RCC 7860 (cell line): ENCODE measurements at regions not wholly inside any gene's neighbourhood (a gene's known extent, or its start where the extent isn't known, plus 50 kb on each side); places are given as distances from the start of the nearest gene placed in this dataset.

Source experiments
- DNase-seq: peaks from one replicate; pipeline ENCODE4 v3.0.0-alpha.2; 2015; ENCODE audit warnings: low spot score
- FAIRE-seq: peaks from 2 replicates; lab custom pipeline; 2012; peaks lifted over from hg19 to GRCh38; lab: Jason Lieb, UNC

DNA sequence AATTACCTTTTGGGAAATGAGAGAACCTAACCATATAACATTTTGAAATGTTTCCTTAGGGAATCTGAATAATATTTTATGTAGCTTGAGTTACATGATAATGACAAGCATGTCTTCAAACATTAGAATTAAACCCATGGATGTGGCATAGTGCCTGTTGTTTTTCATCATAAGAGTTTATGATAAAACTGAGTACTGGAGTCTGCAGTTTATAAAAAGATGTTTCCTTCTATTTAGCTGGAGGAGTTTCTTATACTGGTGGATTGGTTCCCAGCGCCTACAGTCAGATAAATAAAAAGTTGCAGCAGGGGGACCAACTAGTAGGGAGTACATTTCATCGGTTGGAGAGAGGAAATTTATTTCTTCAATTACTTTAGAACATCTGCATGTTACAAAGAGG, 70.1 kb upstream of the PCDH18 start:
- FAIRE-seq (no peak), DNase-seq (no peak)

DNA sequence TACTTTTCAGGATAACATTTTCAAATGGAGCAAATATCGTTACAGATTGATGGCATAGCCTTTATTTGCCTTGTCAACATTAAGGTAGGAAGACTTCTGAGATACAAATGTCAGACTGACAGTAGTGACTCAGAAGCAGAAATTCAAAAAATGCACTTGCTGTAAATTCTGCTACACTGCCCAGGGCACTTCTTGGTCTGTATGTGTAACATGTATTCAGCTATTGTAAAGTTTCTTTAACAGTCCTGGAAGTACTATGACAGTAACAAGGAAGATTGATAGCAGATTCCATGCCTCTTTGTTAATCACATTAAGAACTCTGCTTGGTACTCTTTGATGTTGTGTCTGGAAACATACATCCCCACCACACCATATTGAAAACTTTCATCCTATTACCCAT, 69.6 kb upstream of the PCDH18 start:
- DNase-seq: no peak
- FAIRE-seq: no peak

DNA sequence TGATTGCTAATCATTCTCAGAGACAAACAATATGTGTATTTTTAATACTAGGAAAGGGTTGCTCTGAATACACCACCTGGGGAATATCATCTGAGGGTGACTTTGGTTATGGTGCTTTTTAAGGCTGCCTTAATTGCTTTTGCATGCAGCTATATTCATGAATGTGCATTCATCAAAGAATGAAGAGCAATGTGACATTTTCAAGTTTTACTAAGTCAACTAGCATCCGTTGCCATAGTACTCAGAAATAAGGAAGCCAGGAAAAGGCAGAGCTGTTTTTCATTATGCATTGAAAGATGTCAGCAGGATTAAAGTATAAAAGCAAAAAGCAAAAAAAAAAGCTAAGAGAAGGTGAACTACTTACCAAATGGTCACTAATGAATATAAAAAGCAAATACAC, 67.4 kb upstream of the PCDH18 start:
- DNase-seq: no peak
- no peak for FAIRE-seq

DNA sequence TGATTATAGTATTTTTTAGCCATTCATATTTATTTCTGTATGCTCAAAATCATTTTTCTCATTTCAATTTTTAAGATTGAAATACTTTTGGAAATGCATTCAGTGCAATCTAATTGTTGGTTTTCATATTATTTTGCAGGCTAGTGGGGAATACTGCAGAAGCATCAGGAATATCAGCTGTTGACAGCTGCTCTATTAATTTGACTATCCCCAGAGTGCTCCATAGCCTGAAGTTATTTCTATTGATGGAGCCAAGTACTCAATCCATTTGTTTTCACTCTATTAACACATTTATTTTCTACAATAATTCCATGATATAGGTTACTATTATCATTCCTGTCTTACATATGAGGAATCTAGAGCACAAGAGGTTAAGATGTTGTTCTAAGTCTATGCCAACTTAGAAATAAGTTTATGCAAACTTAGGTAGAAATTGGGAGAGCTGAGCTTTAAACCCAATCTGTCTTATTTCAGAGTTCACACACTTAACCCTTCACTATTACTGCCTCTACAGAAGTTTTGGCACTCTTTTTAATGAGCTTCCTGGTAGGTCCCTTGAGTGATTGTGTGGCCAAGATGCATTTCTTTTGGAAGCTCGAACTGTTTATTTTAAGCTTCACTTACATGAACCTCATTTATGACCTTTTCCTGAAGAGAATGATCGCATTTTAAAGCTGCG, 65.6 kb upstream of the PCDH18 start:
- FAIRE-seq (no peak), DNase-seq (no peak)

DNA sequence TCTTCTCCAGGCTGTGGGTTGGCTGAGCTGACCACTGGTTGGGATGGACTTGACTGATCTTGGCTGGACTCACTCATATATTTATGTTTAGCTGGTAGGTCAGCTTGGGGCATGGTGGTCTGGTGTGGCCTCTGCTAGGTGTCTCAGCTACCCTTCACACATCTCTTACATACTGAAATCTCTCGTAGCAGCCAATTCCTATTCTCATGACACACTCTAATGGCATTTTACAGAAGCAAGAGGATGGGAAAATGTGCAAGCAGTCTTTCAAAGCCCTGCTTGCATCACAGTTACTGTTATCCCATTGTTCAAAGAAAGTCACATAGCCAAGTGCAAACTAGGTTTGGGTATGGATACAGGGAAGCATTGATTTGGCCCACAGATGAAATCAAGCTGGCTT, 55.5 kb upstream of the PCDH18 start:
- DNase-seq (no peak), FAIRE-seq (no peak)

DNA sequence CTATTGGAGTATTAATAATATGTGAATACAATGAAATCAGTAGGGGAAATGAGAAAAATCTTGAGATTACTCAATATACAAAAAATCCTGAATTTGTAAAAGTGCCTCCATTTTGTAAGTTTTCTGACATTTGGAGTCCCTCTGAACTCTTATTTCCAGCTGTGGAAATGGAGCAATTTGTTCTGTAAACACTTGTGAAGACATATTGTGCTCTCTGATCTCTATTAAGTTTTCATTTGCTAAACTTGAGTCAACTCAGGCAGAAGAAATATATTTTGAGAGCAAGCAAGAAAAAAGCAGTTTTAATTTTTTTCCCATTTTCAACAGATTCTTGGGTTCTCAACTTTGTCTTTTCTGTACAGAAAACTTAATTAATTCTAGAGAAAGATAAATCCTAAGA, 51.4 kb upstream of the PCDH18 start:
- no peak for FAIRE-seq

More for the DNA sequence above, 51.4 kb upstream of the PCDH18 start:
- DNase-seq: no peak
